ENCODE measurements at regions not wholly inside any gene's neighbourhood (a gene's known extent, or its start where the extent isn't known, plus 50 kb on each side); places are given as distances from the start of the nearest gene placed in this dataset.

DNA sequence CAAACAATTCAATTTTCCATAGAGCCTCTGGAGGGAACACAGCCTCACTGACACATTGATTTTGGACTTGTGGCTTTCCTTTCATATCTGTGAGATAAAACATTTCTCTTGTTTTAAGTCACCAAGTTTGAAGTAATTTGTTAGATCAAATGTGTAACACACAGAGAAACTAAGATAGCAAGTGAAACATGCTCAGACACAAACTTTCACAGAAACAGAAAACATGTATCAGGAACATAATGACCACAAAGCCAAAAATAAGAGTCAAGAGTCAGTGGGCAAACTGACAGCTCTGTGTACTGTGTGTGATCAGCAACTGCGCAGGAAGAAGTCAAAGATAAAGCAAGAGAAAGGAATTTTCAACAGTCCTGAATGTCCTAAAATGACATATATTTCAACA, 1237.5 kb downstream of the AMY1C start (continued):
- TF ChIP-seq, protein P1, sequence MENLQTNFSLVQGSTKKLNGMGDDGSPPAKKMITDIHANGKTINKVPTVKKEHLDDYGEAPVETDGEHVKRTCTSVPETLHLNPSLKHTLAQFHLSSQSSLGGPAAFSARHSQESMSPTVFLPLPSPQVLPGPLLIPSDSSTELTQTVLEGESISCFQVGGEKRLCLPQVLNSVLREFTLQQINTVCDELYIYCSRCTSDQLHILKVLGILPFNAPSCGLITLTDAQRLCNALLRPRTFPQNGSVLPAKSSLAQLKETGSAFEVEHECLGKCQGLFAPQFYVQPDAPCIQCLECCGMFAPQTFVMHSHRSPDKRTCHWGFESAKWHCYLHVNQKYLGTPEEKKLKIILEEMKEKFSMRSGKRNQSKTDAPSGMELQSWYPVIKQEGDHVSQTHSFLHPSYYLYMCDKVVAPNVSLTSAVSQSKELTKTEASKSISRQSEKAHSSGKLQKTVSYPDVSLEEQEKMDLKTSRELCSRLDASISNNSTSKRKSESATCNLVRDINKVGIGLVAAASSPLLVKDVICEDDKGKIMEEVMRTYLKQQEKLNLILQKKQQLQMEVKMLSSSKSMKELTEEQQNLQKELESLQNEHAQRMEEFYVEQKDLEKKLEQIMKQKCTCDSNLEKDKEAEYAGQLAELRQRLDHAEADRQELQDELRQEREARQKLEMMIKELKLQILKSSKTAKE (IDR thresholded peaks at IDR 0.05; ENCODE audit: low read depth, poor library complexity, severe bottlenecking): peak; percentile 78
- peak; percentile 93 for TF ChIP-seq FOXM1 (IDR thresholded peaks at IDR 0.05; ENCODE audit: low read depth, low read length)
- TF ChIP-seq, protein P2, sequence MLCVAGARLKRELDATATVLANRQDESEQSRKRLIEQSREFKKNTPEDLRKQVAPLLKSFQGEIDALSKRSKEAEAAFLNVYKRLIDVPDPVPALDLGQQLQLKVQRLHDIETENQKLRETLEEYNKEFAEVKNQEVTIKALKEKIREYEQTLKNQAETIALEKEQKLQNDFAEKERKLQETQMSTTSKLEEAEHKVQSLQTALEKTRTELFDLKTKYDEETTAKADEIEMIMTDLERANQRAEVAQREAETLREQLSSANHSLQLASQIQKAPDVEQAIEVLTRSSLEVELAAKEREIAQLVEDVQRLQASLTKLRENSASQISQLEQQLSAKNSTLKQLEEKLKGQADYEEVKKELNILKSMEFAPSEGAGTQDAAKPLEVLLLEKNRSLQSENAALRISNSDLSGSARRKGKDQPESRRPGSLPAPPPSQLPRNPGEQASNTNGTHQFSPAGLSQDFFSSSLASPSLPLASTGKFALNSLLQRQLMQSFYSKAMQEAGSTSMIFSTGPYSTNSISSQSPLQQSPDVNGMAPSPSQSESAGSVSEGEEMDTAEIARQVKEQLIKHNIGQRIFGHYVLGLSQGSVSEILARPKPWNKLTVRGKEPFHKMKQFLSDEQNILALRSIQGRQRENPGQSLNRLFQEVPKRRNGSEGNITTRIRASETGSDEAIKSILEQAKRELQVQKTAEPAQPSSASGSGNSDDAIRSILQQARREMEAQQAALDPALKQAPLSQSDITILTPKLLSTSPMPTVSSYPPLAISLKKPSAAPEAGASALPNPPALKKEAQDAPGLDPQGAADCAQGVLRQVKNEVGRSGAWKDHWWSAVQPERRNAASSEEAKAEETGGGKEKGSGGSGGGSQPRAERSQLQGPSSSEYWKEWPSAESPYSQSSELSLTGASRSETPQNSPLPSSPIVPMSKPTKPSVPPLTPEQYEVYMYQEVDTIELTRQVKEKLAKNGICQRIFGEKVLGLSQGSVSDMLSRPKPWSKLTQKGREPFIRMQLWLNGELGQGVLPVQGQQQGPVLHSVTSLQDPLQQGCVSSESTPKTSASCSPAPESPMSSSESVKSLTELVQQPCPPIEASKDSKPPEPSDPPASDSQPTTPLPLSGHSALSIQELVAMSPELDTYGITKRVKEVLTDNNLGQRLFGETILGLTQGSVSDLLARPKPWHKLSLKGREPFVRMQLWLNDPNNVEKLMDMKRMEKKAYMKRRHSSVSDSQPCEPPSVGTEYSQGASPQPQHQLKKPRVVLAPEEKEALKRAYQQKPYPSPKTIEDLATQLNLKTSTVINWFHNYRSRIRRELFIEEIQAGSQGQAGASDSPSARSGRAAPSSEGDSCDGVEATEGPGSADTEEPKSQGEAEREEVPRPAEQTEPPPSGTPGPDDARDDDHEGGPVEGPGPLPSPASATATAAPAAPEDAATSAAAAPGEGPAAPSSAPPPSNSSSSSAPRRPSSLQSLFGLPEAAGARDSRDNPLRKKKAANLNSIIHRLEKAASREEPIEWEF (IDR thresholded peaks at IDR 0.05; ENCODE audit: insufficient replicate concordance, low read depth, low read length): no peak
- peak; percentile 89 for TF ChIP-seq MEF2A (IDR thresholded peaks at IDR 0.05; ENCODE audit: insufficient read depth, low read depth, low read length)
- TF ChIP-seq TCF7 (IDR thresholded peaks at IDR 0.05; ENCODE audit: borderline replicate concordance): peak; percentile 86; the same call in 1 of the 2 replicates
- peak; percentile 49; the same call in 1 of the 2 replicates for TF ChIP-seq ZNF217 (IDR thresholded peaks at IDR 0.05)
- TF ChIP-seq RBBP5 (conservative IDR thresholded peaks at IDR 0.05): no peak
- TF ChIP-seq RUNX3 (IDR thresholded peaks at IDR 0.05; ENCODE audit: low read length): peak; percentile 96
- no peak for TF ChIP-seq STAT3 (IDR thresholded peaks at IDR 0.05; ENCODE audit: low read depth, low read length)
- TF ChIP-seq, protein P3, sequence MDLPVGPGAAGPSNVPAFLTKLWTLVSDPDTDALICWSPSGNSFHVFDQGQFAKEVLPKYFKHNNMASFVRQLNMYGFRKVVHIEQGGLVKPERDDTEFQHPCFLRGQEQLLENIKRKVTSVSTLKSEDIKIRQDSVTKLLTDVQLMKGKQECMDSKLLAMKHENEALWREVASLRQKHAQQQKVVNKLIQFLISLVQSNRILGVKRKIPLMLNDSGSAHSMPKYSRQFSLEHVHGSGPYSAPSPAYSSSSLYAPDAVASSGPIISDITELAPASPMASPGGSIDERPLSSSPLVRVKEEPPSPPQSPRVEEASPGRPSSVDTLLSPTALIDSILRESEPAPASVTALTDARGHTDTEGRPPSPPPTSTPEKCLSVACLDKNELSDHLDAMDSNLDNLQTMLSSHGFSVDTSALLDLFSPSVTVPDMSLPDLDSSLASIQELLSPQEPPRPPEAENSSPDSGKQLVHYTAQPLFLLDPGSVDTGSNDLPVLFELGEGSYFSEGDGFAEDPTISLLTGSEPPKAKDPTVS (IDR thresholded peaks at IDR 0.05; ENCODE audit: low read depth, low read length): no peak
- no peak for TF ChIP-seq HDAC6 (IDR thresholded peaks at IDR 0.05; ENCODE audit: unreplicated experiment)
- TF ChIP-seq MEF2B (IDR thresholded peaks at IDR 0.05; ENCODE audit: partially characterized antibody, poor library complexity, severe bottlenecking): peak; percentile 75
- no peak for TF ChIP-seq ZNF622 (IDR thresholded peaks at IDR 0.05)
- TF ChIP-seq, protein P4, sequence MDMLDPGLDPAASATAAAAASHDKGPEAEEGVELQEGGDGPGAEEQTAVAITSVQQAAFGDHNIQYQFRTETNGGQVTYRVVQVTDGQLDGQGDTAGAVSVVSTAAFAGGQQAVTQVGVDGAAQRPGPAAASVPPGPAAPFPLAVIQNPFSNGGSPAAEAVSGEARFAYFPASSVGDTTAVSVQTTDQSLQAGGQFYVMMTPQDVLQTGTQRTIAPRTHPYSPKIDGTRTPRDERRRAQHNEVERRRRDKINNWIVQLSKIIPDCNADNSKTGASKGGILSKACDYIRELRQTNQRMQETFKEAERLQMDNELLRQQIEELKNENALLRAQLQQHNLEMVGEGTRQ (IDR thresholded peaks at IDR 0.05; ENCODE audit: borderline replicate concordance, low read depth, low read length): no peak
- TF ChIP-seq, protein P5, sequence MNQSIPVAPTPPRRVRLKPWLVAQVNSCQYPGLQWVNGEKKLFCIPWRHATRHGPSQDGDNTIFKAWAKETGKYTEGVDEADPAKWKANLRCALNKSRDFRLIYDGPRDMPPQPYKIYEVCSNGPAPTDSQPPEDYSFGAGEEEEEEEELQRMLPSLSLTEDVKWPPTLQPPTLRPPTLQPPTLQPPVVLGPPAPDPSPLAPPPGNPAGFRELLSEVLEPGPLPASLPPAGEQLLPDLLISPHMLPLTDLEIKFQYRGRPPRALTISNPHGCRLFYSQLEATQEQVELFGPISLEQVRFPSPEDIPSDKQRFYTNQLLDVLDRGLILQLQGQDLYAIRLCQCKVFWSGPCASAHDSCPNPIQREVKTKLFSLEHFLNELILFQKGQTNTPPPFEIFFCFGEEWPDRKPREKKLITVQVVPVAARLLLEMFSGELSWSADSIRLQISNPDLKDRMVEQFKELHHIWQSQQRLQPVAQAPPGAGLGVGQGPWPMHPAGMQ (IDR thresholded peaks at IDR 0.05; ENCODE audit: borderline replicate concordance): no peak
- TF ChIP-seq MTA3 (IDR thresholded peaks at IDR 0.05; ENCODE audit: borderline replicate concordance, low read length): 0 out of 2 replicates have a peak, but pooled peaks have one; percentile 68
- TF ChIP-seq SMAD1 (IDR thresholded peaks at IDR 0.05; ENCODE audit: low read depth, partially characterized antibody): no peak
- TF ChIP-seq HCFC1 (IDR thresholded peaks at IDR 0.05; ENCODE audit: low read length): no peak

All from GM12878 (cell line).